ENCODE measurements at regions not wholly inside any gene's neighbourhood (a gene's known extent, or its start where the extent isn't known, plus 50 kb on each side); places are given as distances from the start of the nearest gene placed in this dataset.
"Not testable (repeated sequence)": the region's sequence is repeated elsewhere in the genome, so short reads cannot be mapped to it uniquely, and the experiment has no call there.

DNA sequence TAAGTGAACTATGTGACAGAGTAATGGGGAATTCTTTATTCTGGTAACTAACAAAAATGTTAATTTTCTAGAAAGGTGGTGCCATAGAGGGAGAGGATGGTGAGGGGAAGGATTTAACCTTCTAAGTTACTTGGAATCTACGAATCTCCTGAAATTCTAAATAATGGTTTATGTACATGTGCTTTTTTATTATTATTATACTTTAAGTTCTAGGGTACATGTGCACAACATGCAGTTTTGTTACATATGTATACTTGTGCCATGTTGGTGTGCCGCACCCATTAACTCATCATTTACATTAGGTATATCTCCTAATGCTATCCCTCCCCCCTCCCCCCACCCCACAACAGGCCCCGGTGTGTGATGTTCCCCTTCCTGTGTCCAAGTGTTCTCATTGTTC is 227.1 kb upstream of the MME start:
- TF ChIP-seq, protein P1, sequence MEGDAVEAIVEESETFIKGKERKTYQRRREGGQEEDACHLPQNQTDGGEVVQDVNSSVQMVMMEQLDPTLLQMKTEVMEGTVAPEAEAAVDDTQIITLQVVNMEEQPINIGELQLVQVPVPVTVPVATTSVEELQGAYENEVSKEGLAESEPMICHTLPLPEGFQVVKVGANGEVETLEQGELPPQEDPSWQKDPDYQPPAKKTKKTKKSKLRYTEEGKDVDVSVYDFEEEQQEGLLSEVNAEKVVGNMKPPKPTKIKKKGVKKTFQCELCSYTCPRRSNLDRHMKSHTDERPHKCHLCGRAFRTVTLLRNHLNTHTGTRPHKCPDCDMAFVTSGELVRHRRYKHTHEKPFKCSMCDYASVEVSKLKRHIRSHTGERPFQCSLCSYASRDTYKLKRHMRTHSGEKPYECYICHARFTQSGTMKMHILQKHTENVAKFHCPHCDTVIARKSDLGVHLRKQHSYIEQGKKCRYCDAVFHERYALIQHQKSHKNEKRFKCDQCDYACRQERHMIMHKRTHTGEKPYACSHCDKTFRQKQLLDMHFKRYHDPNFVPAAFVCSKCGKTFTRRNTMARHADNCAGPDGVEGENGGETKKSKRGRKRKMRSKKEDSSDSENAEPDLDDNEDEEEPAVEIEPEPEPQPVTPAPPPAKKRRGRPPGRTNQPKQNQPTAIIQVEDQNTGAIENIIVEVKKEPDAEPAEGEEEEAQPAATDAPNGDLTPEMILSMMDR (conservative IDR thresholded peaks at IDR 0.05), result not testable (repeated sequence)
- TF ChIP-seq EZH2 (IDR thresholded peaks at IDR 0.05; ENCODE audit: low read depth), result not testable (repeated sequence)

Measured in PC-9 (cell line).